Ovary (tissue), 7 donors: ENCODE measurements at regions not wholly inside any gene's neighbourhood (a gene's known extent, or its start where the extent isn't known, plus 50 kb on each side); places are given as distances from the start of the nearest gene placed in this dataset.

Experiments
- DNase-seq, 5 donors: peaks; one replicate each; pipeline ENCODE4 v3.0.0-alpha.2; 2019 to 2020
- H3K27ac ChIP-seq, 2 donors: fragments of 200-600 bp; one replicate each; pipeline versions ENCODE4 v1.5.1 to v1.8.0; 2019 to 2022
- H3K27me3 ChIP-seq: fragments of 200-600 bp; one replicate; pipeline ENCODE4 v1.8.0; 2022
- H3K36me3 ChIP-seq: fragments of 200-600 bp; sonication (generic); one replicate; pipeline ENCODE4 v1.5.1; 2019
- H3K4me1 ChIP-seq: one replicate; pipeline ENCODE4 v1.8.1; 2013; ENCODE audit warnings: mild to moderate bottlenecking, moderate library complexity; ENCODE audit not compliant: insufficient read depth
- H3K4me3 ChIP-seq: fragments of 200-600 bp; sonication (generic); one replicate; pipeline ENCODE4 v1.5.1; 2017
- H3K9me3 ChIP-seq, 2 donors: fragments of 200-600 bp in 1 of 2; sonication (generic) in 1 of 2; one replicate each; pipeline versions ENCODE4 v1.5.1 to v1.8.1; 2013 to 2019; ENCODE audit warnings: mild to moderate bottlenecking in 1 of 2, moderate library complexity in 1 of 2
- EP300 ChIP-seq: sonication (generic); formaldehyde crosslinking; IDR thresholded peaks from one replicate; pipeline ENCODE4 v1.6.1; 2017; ENCODE audit warnings: antibody characterized with exemption
- POLR2A ChIP-seq: fragments of 450-650 bp; IDR thresholded peaks from one replicate; pipeline ENCODE4 v1.6.1; 2017; ENCODE audit warnings: antibody characterized with exemption, mild to moderate bottlenecking, moderate library complexity
- WGBS, 3 donors: extraction: QIAGEN DNeasy Blood & Tissue Kit in 1 of 3; methylation state at CpG; one replicate each; pipeline versions ENCODE4 v1.1.5 to v1.1.7; 2013 to 2017; 5-methylcytosine and 5-hydroxymethylcytosine counted together
- intact Hi-C, 4 donors: fragments of 100-400 bp; cut with DNase I; formaldehyde crosslinking; loops; one replicate each; pipeline versions ENCODE4 v1.11.0 to v1.15.1; 2022 to 2023
- TF ChIP-seq, protein P1 (sequence below), 3 donors: fragments of 450-650 bp in 2 of 3; fragments of 200-600 bp in 1 of 3; IDR thresholded peaks; one replicate each; pipeline versions ENCODE4 v1.5.1 to v1.8.0; 2016 to 2022; ENCODE audit warnings: antibody characterized with exemption in 3 of 3, mild to moderate bottlenecking in 1 of 3
- donor health status: DM: no; HTN: no; CAD: no; lungs with moderate emphysema.
- donor health status: DM: no; HTN: no; CAD: no.
- donor health status: Bipolar disorder and iron deficiency.
- donor health status: DM: no; HTN: no; CAD: no.
- donor health status: DM: yes; HTN: yes; CAD: no.

DNA sequence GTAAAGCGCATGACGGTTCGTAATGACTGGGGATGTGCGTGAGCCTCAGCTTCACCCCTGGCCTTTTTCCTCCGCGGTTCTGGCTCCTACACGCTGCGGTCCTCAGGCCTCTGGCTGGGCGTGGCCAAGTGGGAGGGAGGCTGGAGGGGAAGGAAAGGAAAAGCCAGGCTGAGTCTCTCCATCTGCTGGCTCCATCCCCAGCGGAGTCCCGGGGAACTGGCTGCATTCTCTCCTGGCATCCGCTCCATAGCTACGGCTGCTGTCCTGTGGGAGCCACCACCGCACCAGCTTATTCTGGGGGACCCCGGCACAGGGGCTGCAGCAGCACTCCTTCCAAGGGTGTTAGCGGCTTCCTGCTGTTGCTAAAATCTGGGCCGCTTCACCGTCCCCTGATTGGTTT, 68.2 kb upstream of the SLC24A4 start:
- TF ChIP-seq EP300 (no peak), POLR2A (no peak)
- TF ChIP-seq, protein P1, sequence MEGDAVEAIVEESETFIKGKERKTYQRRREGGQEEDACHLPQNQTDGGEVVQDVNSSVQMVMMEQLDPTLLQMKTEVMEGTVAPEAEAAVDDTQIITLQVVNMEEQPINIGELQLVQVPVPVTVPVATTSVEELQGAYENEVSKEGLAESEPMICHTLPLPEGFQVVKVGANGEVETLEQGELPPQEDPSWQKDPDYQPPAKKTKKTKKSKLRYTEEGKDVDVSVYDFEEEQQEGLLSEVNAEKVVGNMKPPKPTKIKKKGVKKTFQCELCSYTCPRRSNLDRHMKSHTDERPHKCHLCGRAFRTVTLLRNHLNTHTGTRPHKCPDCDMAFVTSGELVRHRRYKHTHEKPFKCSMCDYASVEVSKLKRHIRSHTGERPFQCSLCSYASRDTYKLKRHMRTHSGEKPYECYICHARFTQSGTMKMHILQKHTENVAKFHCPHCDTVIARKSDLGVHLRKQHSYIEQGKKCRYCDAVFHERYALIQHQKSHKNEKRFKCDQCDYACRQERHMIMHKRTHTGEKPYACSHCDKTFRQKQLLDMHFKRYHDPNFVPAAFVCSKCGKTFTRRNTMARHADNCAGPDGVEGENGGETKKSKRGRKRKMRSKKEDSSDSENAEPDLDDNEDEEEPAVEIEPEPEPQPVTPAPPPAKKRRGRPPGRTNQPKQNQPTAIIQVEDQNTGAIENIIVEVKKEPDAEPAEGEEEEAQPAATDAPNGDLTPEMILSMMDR (IDR thresholded peaks at IDR 0.05): no peak
- intact Hi-C loops: no loop called here
- H3K4me1 ChIP-seq: no peaks in the 10 kb centered on the region
- H3K27me3 ChIP-seq: no peaks in the 10 kb centered on the region
- peak; percentile 57 to 75 (median 70) for DNase-seq
- H3K36me3 ChIP-seq: no peaks in the 10 kb centered on the region
- no peaks in the 10 kb centered on the region for H3K9me3 ChIP-seq
- H3K27ac ChIP-seq: no peak overlapping the region
- WGBS, 3 donors: 2 to 5% (median 4%) methylated on average over 18 of the region's 18 CpGs
- no peak overlapping the region for H3K4me3 ChIP-seq

DNA sequence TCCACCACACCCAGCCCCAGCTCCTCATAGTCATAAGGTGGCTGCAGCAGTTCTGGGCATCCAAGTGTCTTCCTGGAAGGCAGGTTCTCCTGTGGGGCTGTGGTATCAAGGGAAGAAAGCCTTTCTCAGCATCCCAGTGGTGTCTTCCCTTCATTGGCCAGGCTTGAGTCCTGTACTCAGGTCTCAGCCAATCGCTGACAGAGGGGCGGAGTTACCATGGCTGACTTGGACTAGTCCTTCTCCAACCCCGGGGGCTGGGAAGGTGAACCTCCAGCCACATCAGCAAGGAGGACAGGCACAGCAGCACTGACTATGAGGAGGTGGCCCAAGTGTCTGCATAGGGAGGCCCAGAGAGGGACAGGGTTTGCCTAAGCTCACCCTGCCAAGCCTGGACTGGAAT, 64.0 kb upstream of the SLC24A4 start:
- no peak for DNase-seq
- no peaks in the 10 kb centered on the region for H3K27me3 ChIP-seq
- H3K4me3 ChIP-seq: no peak overlapping the region
- H3K36me3 ChIP-seq: no peaks in the 10 kb centered on the region
- TF ChIP-seq POLR2A (no peak), EP300 (no peak)
- TF ChIP-seq, protein P1 (IDR thresholded peaks at IDR 0.05): no peak
- intact Hi-C loops: no loop called here
- WGBS, 3 donors: 64% methylated on average over 3 of the region's 3 CpGs; no CpG with 5 or more reads in 1 of the 3 donors
- no peaks in the 10 kb centered on the region for H3K9me3 ChIP-seq
- peaks cover 2% of the 10 kb centered on the region for H3K4me1 ChIP-seq
- no peak overlapping the region for H3K27ac ChIP-seq

DNA sequence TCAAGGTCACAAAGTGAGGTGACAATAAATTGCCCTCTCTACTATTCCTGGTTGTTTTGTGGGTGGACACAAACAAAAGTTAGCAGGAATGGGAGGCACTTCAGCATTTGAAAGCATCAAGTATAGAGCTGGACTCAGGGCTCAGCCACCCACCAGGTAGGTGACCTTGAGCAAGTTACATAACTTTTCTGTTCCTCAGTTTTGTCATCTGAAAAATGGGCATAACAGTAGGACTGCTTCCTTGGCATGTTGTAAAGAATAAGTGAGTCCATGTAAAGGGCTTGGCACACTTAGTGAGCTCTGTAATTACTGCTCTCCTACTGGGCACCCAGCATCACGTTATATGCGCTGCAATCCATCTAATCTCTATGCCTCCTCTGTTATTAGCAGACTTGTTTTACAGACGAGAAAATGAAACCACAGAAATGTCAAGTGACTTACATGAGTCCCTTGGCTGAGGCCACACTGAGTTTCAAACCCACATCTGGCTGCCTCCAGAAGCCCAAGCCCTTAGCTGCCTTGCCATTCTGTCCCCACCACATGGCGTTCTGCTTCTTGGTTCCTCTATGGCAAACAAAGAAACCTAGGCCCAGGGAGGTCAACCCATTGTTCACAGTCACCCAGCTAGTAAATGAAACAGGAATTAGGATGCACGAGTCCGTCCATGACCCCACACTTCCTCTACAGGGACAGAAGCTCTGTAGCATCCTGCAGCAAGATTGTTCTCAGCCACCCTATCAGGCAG, 63.2 kb upstream of the SLC24A4 start:
- Histone ChIP-seq H3K4me3 (no peak overlapping the region), H3K36me3 (no peaks in the 10 kb centered on the region), H3K4me1 (peaks cover 2% of the 10 kb centered on the region), H3K27ac (no peak overlapping the region), H3K27me3 (no peaks in the 10 kb centered on the region), H3K9me3 (no peaks in the 10 kb centered on the region)
- TF ChIP-seq, protein P1 (IDR thresholded peaks at IDR 0.05): no peak
- WGBS, 3 donors: 84 to 89% (median 89%) methylated on average over 6 of the region's 6 CpGs
- no peak for DNase-seq
- intact Hi-C loops: no loop called here

DNA sequence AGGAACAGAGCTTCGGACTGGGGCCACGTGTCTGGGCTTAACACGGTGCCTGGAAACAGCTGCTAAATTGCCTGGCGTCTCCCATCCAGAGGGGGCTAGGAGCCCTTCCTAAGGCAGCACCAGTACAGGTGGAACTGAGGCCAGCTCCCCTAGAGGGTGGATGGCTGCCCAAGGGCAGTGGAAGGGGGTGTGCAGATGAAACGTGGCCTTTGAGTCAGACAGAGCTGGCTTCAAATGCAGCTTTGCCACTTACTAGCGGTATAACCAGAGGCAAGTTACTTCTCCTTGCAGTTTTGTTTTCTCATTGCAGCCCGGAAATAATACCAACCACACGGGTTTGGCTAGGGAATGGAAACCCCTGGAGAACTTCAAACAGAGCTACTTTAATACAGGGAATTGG, 59.3 kb upstream of the SLC24A4 start:
- Histone ChIP-seq H3K4me1 (peaks cover 2% of the 10 kb centered on the region), H3K36me3 (no peaks in the 10 kb centered on the region), H3K4me3 (no peak overlapping the region), H3K27ac (no peak overlapping the region), H3K9me3 (no peaks in the 10 kb centered on the region), H3K27me3 (no peaks in the 10 kb centered on the region)
- intact Hi-C loops: no loop called here
- no peak for DNase-seq
- TF ChIP-seq EP300: no peak
- TF ChIP-seq POLR2A: no peak
- TF ChIP-seq, protein P1 (IDR thresholded peaks at IDR 0.05): no peak
- WGBS, 3 donors: 12 to 21% (median 13%) methylated on average over 8 of the region's 8 CpGs
